ENCODE measurements at regions not wholly inside any gene's neighbourhood (a gene's known extent, or its start where the extent isn't known, plus 50 kb on each side); places are given as distances from the start of the nearest gene placed in this dataset.
"Not testable (repeated sequence)": the region's sequence is repeated elsewhere in the genome, so short reads cannot be mapped to it uniquely, and the experiment has no call there.

GRCh38 chr2:195072806-195073205 is 584.2 kb upstream of the SLC39A10 start:
- not testable (repeated sequence) for H3K23ac ChIP-seq (ENCODE audit: low read length); H3K79me2 ChIP-seq (ENCODE audit: control insufficient read depth, insufficient read depth, low read length, poor library complexity); H3K9ac ChIP-seq (ENCODE audit: low read length); H3K18ac ChIP-seq (ENCODE audit: low read length); H3K27me3 ChIP-seq (ENCODE audit: insufficient read depth, low read length); H2BK5ac ChIP-seq (ENCODE audit: low read depth, low read length, poor library complexity); H2AFZ ChIP-seq (ENCODE audit: insufficient read depth, low read length, poor library complexity); H2BK120ac ChIP-seq (ENCODE audit: insufficient read depth, low read length, poor library complexity); H3K4me2 ChIP-seq (ENCODE audit: low read length); H4K12ac ChIP-seq (ENCODE audit: low read depth, low read length); H4K8ac ChIP-seq (ENCODE audit: low read depth, low read length); H3K36me3 ChIP-seq (ENCODE audit: control insufficient read depth in 1 of 2, insufficient read depth in 2 of 2, low read length in 2 of 2); H3K14ac ChIP-seq (ENCODE audit: low read length); H3K27ac ChIP-seq (ENCODE audit: low read depth, low read length); H3K4me1 ChIP-seq (ENCODE audit: control insufficient read depth in 1 of 2, insufficient read depth in 2 of 2, low read length in 2 of 2); H3K9me3 ChIP-seq (ENCODE audit: insufficient read depth, low read depth, low read length); H3K4me3 ChIP-seq (ENCODE audit: low read depth, low read length); H3K79me1 ChIP-seq (ENCODE audit: low read length); H2AK5ac ChIP-seq (ENCODE audit: low read length); H2BK12ac ChIP-seq (ENCODE audit: low read length); H3K4ac ChIP-seq (ENCODE audit: low read depth, low read length); DNase-seq; H4K91ac ChIP-seq (ENCODE audit: low read depth, low read length)
- WGBS (ENCODE audit: extremely low coverage, insufficient coverage, insufficient read length): no CpG with 5 or more reads among the region's 13 CpGs

- Histone ChIP-seq H2BK12ac (ENCODE audit: low read length) (no peak overlapping the region), H3K9ac (ENCODE audit: low read length) (no peak overlapping the region), H3K18ac (ENCODE audit: low read length) (no peak overlapping the region), H3K4me1 (ENCODE audit: control insufficient read depth in 1 of 2, insufficient read depth in 2 of 2, low read length in 2 of 2) (no peaks in the 10 kb centered on the region), H2AK5ac (ENCODE audit: low read length) (no peak overlapping the region), H4K8ac (ENCODE audit: low read depth, low read length) (no peak overlapping the region), H3K4ac (ENCODE audit: low read depth, low read length) (no peak overlapping the region), H3K27ac (ENCODE audit: low read depth, low read length) (no peak overlapping the region), H3K79me1 (ENCODE audit: low read length) (no peaks in the 10 kb centered on the region), H3K79me2 (ENCODE audit: control insufficient read depth, insufficient read depth, low read length, poor library complexity) (no peaks in the 10 kb centered on the region), H3K23ac (ENCODE audit: low read length) (no peak overlapping the region), H4K91ac (ENCODE audit: low read depth, low read length) (no peak overlapping the region), H3K36me3 (ENCODE audit: control insufficient read depth in 1 of 2, insufficient read depth in 2 of 2, low read length in 2 of 2) (no peaks in the 10 kb centered on the region), H2BK5ac (ENCODE audit: low read depth, low read length, poor library complexity) (no peak overlapping the region), H4K12ac (ENCODE audit: low read depth, low read length) (no peak overlapping the region), H2BK120ac (ENCODE audit: insufficient read depth, low read length, poor library complexity) (no peak overlapping the region), H3K14ac (ENCODE audit: low read length) (no peak overlapping the region), H3K4me3 (ENCODE audit: low read depth, low read length) (no peak overlapping the region), H3K27me3 (ENCODE audit: insufficient read depth, low read length) (no peaks in the 10 kb centered on the region), H3K4me2 (ENCODE audit: low read length) (no peak overlapping the region), H2AFZ (ENCODE audit: insufficient read depth, low read length, poor library complexity) (no peak overlapping the region), H3K9me3 (ENCODE audit: insufficient read depth, low read depth, low read length) (no peaks in the 10 kb centered on the region)
- no CpG with 5 or more reads among the region's 2 CpGs for WGBS (ENCODE audit: extremely low coverage, insufficient coverage, insufficient read length)
- DNase-seq: no peak
Observed at GRCh38 chr2:195057001-195057400, 600.0 kb upstream of the SLC39A10 start.

GRCh38 chr2:195055996-195056395 is 601.0 kb upstream of the SLC39A10 start:
- H2AFZ ChIP-seq (ENCODE audit: insufficient read depth, low read length, poor library complexity): no peak overlapping the region
- no peak overlapping the region for H3K27ac ChIP-seq (ENCODE audit: low read depth, low read length)
- H4K12ac ChIP-seq (ENCODE audit: low read depth, low read length): no peak overlapping the region
- no peak overlapping the region for H3K4me2 ChIP-seq (ENCODE audit: low read length)
- H2BK120ac ChIP-seq (ENCODE audit: insufficient read depth, low read length, poor library complexity): no peak overlapping the region
- H3K4ac ChIP-seq (ENCODE audit: low read depth, low read length): no peak overlapping the region
- H3K14ac ChIP-seq (ENCODE audit: low read length): no peak overlapping the region
- DNase-seq: no peak
- no peaks in the 10 kb centered on the region for H3K36me3 ChIP-seq (ENCODE audit: control insufficient read depth in 1 of 2, insufficient read depth in 2 of 2, low read length in 2 of 2)
- no peak overlapping the region for H2BK12ac ChIP-seq (ENCODE audit: low read length)
- H3K9me3 ChIP-seq (ENCODE audit: insufficient read depth, low read depth, low read length): no peaks in the 10 kb centered on the region
- no peak overlapping the region for H3K23ac ChIP-seq (ENCODE audit: low read length)
- H4K8ac ChIP-seq (ENCODE audit: low read depth, low read length): no peak overlapping the region
- H3K79me1 ChIP-seq (ENCODE audit: low read length): no peaks in the 10 kb centered on the region
- no peak overlapping the region for H4K91ac ChIP-seq (ENCODE audit: low read depth, low read length)
- no peaks in the 10 kb centered on the region for H3K27me3 ChIP-seq (ENCODE audit: insufficient read depth, low read length)
- WGBS (ENCODE audit: extremely low coverage, insufficient coverage, insufficient read length): no CpG with 5 or more reads among the region's 2 CpGs
- no peak overlapping the region for H3K18ac ChIP-seq (ENCODE audit: low read length)
- H3K4me3 ChIP-seq (ENCODE audit: low read depth, low read length): no peak overlapping the region
- no peak overlapping the region for H2BK5ac ChIP-seq (ENCODE audit: low read depth, low read length, poor library complexity)
- H3K9ac ChIP-seq (ENCODE audit: low read length): no peak overlapping the region
- H3K4me1 ChIP-seq (ENCODE audit: control insufficient read depth in 1 of 2, insufficient read depth in 2 of 2, low read length in 2 of 2): no peaks in the 10 kb centered on the region
- H3K79me2 ChIP-seq (ENCODE audit: control insufficient read depth, insufficient read depth, low read length, poor library complexity): no peaks in the 10 kb centered on the region
- H2AK5ac ChIP-seq (ENCODE audit: low read length): no peak overlapping the region

GRCh38 chr2:195051401-195051800 is 605.6 kb upstream of the SLC39A10 start:
- no peak overlapping the region for H3K4me2 ChIP-seq (ENCODE audit: low read length)

More at GRCh38 chr2:195051401-195051800, 605.6 kb upstream of the SLC39A10 start:
- Histone ChIP-seq H2BK120ac (ENCODE audit: insufficient read depth, low read length, poor library complexity) (no peak overlapping the region), H3K4me1 (ENCODE audit: control insufficient read depth in 1 of 2, insufficient read depth in 2 of 2, low read length in 2 of 2) (no peaks in the 10 kb centered on the region), H3K14ac (ENCODE audit: low read length) (no peak overlapping the region), H3K36me3 (ENCODE audit: control insufficient read depth in 1 of 2, insufficient read depth in 2 of 2, low read length in 2 of 2) (no peaks in the 10 kb centered on the region), H3K27me3 (ENCODE audit: insufficient read depth, low read length) (no peaks in the 10 kb centered on the region), H4K12ac (ENCODE audit: low read depth, low read length) (no peak overlapping the region), H2BK12ac (ENCODE audit: low read length) (no peak overlapping the region), H3K79me1 (ENCODE audit: low read length) (no peaks in the 10 kb centered on the region), H3K79me2 (ENCODE audit: control insufficient read depth, insufficient read depth, low read length, poor library complexity) (no peaks in the 10 kb centered on the region), H2BK5ac (ENCODE audit: low read depth, low read length, poor library complexity) (no peak overlapping the region), H3K9ac (ENCODE audit: low read length) (no peak overlapping the region), H3K18ac (ENCODE audit: low read length) (no peak overlapping the region), H2AK5ac (ENCODE audit: low read length) (no peak overlapping the region), H3K23ac (ENCODE audit: low read length) (no peak overlapping the region), H4K8ac (ENCODE audit: low read depth, low read length) (no peak overlapping the region), H4K91ac (ENCODE audit: low read depth, low read length) (no peak overlapping the region), H3K4me3 (ENCODE audit: low read depth, low read length) (no peak overlapping the region), H3K27ac (ENCODE audit: low read depth, low read length) (no peak overlapping the region), H2AFZ (ENCODE audit: insufficient read depth, low read length, poor library complexity) (no peak overlapping the region), H3K9me3 (ENCODE audit: insufficient read depth, low read depth, low read length) (no peaks in the 10 kb centered on the region), H3K4ac (ENCODE audit: low read depth, low read length) (no peak overlapping the region)
- DNase-seq: no peak

All from trophoblast cell (in vitro differentiated cells and primary cell).